GM12865 (cell line): ENCODE measurements at regions not wholly inside any gene's neighbourhood (a gene's known extent, or its start where the extent isn't known, plus 50 kb on each side); places are given as distances from the start of the nearest gene placed in this dataset.

Experiments used
- DNase-seq: peaks from one replicate; pipeline ENCODE4 v3.0.0; 2010; ENCODE audit warnings: low read depth
- H3K4me3 ChIP-seq: 2 replicates; pipeline ENCODE4 v1.5.1; 2011; ENCODE audit warnings: mild to moderate bottlenecking, low read depth, low read length, control low read depth
- CTCF ChIP-seq: IDR thresholded peaks from 2 replicates; pipeline ENCODE4 v1.5.1; 2011; ENCODE audit warnings: low read length, control low read depth, low read depth, inconsistent platforms; ENCODE audit not compliant: insufficient read depth; ENCODE audit errors: missing control alignments

- no peak for TF ChIP-seq CTCF
- DNase-seq: no peak
- no peak overlapping the region for H3K4me3 ChIP-seq
These were observed 349.5 kb downstream of the SEMA3D start for GRCh38 chr7:84837405-84837804.

DNA sequence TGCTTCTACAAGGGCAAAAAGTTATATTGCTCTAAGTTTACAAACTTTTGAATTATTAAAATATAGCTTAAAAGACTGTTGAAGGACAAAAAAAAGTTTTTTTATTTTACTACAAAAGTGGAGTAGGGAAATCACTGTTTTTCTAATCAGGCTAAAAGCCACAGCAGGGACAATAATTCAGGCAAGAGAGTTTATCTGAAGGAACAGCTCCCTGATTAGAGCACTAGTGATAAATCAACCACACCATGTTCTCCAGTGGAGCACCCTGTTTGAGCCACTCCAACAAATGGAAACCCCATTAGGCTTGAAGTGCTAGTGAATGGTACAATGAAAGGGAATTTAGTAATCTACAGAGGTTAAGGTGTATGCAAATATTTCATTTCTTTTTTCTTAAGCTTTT lies 357.1 kb downstream of the SEMA3D start:
- TF ChIP-seq CTCF: no peak
- DNase-seq: no peak
- H3K4me3 ChIP-seq: no peak overlapping the region

- TF ChIP-seq CTCF: no peak
- H3K4me3 ChIP-seq: no peak overlapping the region
- DNase-seq: no peak
These were observed 362.7 kb downstream of the SEMA3D start for GRCh38 chr7:84824057-84824651.

- no peak for TF ChIP-seq CTCF
- H3K4me3 ChIP-seq: no peak overlapping the region
- DNase-seq: no peak
These were observed 363.3 kb downstream of the SEMA3D start for GRCh38 chr7:84823530-84823929.

DNA sequence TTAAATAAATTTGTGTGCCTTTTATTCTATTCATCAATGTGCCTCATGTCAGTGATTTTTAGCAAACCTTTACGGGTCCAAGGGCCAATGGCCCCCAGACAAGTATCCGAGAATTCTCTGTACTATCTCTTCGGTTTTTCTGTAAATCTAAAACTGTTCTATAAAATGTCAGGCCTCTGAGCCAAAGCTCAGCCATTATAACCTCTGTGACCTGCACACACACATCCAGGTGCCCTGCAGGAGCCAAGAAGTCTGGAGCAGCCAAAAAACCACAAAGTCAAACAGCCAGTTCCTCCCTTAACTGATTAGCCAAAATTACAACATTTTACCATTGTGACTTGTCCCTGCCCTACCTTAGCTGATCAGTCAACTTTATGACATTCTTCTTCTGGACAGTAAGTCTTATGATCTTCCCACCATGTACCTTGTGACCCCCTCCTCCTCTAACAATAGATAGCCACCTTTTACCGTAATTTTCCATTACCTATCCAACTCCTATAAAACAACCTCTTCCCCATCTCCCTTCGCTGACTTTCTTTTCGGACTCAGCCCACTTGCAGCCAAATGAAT lies 363.8 kb downstream of the SEMA3D start:
- no peak for DNase-seq
- no peak overlapping the region for H3K4me3 ChIP-seq
- TF ChIP-seq CTCF: no peak

- no peak overlapping the region for H3K4me3 ChIP-seq
- no peak for DNase-seq
- TF ChIP-seq CTCF: no peak
These were observed 365.0 kb downstream of the SEMA3D start for GRCh38 chr7:84821671-84822534.
